GM18498 (cell line): ENCODE measurements at regions not wholly inside any gene's neighbourhood (a gene's known extent, or its start where the extent isn't known, plus 50 kb on each side); places are given as distances from the start of the nearest gene placed in this dataset.

Experiments
- ATAC-seq: cut with Tn5 transposase; IDR thresholded peaks from one replicate; pipeline ENCODE4 v1.9.1; 2021; ENCODE audit warnings: mild to moderate bottlenecking, moderate library complexity; ENCODE audit not compliant: unreplicated experiment

- ATAC-seq = no peak
These were observed 225.7 kb downstream of the DPH6 start for GRCh38 chr15:35320158-35320780.

GRCh38 chr15:35319354-35319753 is 226.6 kb downstream of the DPH6 start:
- no peak for ATAC-seq

GRCh38 chr15:35317217-35317616 is 228.7 kb downstream of the DPH6 start:
- no peak for ATAC-seq

- ATAC-seq = no peak
These were observed 227.2 kb upstream of the NANOGP8 start for GRCh38 chr15:35312344-35312743.

- ATAC-seq = no peak
These were observed 226.5 kb upstream of the NANOGP8 start for GRCh38 chr15:35311615-35312014.

- ATAC-seq = no peak
These were observed 224.8 kb upstream of the NANOGP8 start for GRCh38 chr15:35309886-35310285.

- ATAC-seq = no peak
These were observed 223.7 kb upstream of the NANOGP8 start for GRCh38 chr15:35308802-35309201.

GRCh38 chr15:35307676-35308075 is 222.6 kb upstream of the NANOGP8 start:
- no peak for ATAC-seq

GRCh38 chr15:35307026-35307425 is 221.9 kb upstream of the NANOGP8 start:
- no peak for ATAC-seq

- peak; percentile 57 for ATAC-seq
These were observed 221.4 kb upstream of the NANOGP8 start for GRCh38 chr15:35306361-35306981.

GRCh38 chr15:35305946-35306345 is 220.9 kb upstream of the NANOGP8 start:
- no peak for ATAC-seq

GRCh38 chr15:35305031-35305550 is 220.0 kb upstream of the NANOGP8 start:
- no peak for ATAC-seq

GRCh38 chr15:35304389-35304788 is 219.3 kb upstream of the NANOGP8 start:
- ATAC-seq = no peak

GRCh38 chr15:35302334-35302733 is 217.2 kb upstream of the NANOGP8 start:
- ATAC-seq = no peak

GRCh38 chr15:35301088-35301487 is 216.0 kb upstream of the NANOGP8 start:
- ATAC-seq = no peak

GRCh38 chr15:35299059-35299735 is 214.1 kb upstream of the NANOGP8 start:
- no peak for ATAC-seq

GRCh38 chr15:35298509-35298908 is 213.4 kb upstream of the NANOGP8 start:
- no peak for ATAC-seq

- ATAC-seq = no peak
These were observed 208.4 kb upstream of the NANOGP8 start for GRCh38 chr15:35293353-35294130.

- no peak for ATAC-seq
These were observed 205.2 kb upstream of the NANOGP8 start for GRCh38 chr15:35290301-35290721.

GRCh38 chr15:35289024-35289617 is 204.0 kb upstream of the NANOGP8 start:
- no peak for ATAC-seq

GRCh38 chr15:35288580-35288979 is 203.5 kb upstream of the NANOGP8 start:
- no peak for ATAC-seq
